ENCODE measurements at regions not wholly inside any gene's neighbourhood (a gene's known extent, or its start where the extent isn't known, plus 50 kb on each side); places are given as distances from the start of the nearest gene placed in this dataset.

DNA sequence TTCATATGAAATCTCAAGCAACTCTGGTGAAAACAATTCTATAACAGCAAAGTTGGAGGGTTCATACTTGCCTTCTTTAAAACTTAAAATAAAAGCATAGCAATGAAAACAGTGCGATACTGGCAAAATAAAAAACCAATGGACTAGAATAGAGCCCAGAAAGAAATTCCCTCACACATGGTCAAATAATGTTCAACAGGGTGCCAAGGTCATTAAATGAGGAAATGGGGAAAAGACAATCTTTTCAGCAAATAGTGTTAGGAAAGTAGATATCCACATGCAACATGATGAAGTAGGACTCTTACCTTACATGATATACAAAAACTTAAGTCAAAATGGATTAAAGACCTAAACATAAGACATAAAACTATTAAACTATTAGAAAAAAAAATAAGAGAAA is 970.2 kb upstream of the AGA start:
- TF ChIP-seq, protein P1, sequence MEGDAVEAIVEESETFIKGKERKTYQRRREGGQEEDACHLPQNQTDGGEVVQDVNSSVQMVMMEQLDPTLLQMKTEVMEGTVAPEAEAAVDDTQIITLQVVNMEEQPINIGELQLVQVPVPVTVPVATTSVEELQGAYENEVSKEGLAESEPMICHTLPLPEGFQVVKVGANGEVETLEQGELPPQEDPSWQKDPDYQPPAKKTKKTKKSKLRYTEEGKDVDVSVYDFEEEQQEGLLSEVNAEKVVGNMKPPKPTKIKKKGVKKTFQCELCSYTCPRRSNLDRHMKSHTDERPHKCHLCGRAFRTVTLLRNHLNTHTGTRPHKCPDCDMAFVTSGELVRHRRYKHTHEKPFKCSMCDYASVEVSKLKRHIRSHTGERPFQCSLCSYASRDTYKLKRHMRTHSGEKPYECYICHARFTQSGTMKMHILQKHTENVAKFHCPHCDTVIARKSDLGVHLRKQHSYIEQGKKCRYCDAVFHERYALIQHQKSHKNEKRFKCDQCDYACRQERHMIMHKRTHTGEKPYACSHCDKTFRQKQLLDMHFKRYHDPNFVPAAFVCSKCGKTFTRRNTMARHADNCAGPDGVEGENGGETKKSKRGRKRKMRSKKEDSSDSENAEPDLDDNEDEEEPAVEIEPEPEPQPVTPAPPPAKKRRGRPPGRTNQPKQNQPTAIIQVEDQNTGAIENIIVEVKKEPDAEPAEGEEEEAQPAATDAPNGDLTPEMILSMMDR (IDR thresholded peaks at IDR 0.05), result no peak
- TF ChIP-seq POLR2A (IDR thresholded peaks at IDR 0.05), result no peak
